ENCODE measurements at regions not wholly inside any gene's neighbourhood (a gene's known extent, or its start where the extent isn't known, plus 50 kb on each side); places are given as distances from the start of the nearest gene placed in this dataset.

DNA sequence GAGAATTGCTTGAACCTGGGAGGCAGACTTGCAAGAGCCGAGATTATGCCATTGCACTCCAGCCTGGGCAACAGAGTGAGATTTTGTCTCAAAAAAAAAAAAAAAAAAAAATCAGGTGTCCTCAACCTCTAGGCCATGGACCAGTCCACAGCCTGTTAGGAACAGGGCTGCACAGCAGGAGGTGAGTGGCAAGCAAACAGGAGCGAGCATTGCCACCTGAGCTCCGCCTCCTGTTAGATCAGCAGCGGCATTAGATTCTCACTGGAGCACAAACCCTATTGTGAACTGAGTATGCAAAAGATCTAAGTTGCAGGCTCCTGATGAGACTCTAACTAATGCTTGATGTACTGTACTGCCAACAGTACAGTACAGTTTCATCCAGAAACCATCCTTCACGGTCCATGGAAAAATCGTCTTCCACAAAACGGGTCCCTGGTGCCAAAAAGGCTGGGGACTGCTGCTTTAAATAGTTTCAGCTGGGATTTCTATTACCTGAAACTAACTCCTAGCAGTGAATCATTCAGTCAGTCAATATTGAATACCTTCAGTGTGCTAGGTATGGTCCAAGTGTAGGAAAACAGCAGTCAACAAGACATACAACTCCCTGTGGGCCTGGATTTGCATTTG lies 56.3 kb upstream of the DHX40 start:
- Histone ChIP-seq H3K9ac (ENCODE audit: insufficient read depth, low read depth, low read length) (no peak overlapping the region), H3K36me3 (replicated peaks in 1 of 2; ENCODE audit: control insufficient read depth in 1 of 2, insufficient read depth in 2 of 2, low read length in 2 of 2) (no peaks in the 10 kb centered on the region), H3K4me1 (ENCODE audit: insufficient read depth, low read length) (peaks cover 52% of the 10 kb centered on the region), H2AFZ (ENCODE audit: low read length) (no peak overlapping the region), H3K27me3 (ENCODE audit: control insufficient read depth in 1 of 2, insufficient read depth in 2 of 2, low read length in 2 of 2) (no peaks in the 10 kb centered on the region), H3K79me2 (ENCODE audit: insufficient read depth, low read length) (no peaks in the 10 kb centered on the region), H3K9me3 (ENCODE audit: low read length) (no peaks in the 10 kb centered on the region), H3K4me2 (ENCODE audit: low read depth, low read length) (no peak overlapping the region), H4K20me1 (ENCODE audit: insufficient read depth, low read length) (no peaks in the 10 kb centered on the region), H3K4me3 (replicated peaks in 1 of 3; ENCODE audit: insufficient read depth in 1 of 3, low read depth in 2 of 3, low read length in 3 of 3) (no peak overlapping the region), H3K27ac (ENCODE audit: extremely low read length, insufficient read depth, low read length) (no peak overlapping the region)
- ATAC-seq, result no peak
- intact Hi-C loops (cut with micrococcal nuclease; ENCODE audit: unreplicated experiment), result no loop called here
- POLR2A ChIA-PET, result no interaction called here
- FAIRE-seq, result no peak
- no TSS peak for BruUV-seq (replicated peaks)
- CTCF ChIA-PET (ENCODE audit: low intra/inter-chr PET ratio, low total read pairs), result no interaction called here
- no peak for DNase-seq (ENCODE audit: low spot score)
- in situ Hi-C loops (cut with HindIII; ENCODE audit: extremely low pct_ligation_motif_present, low pct_unique_long_range_greater_than_20kb), result no loop called here
- 80% methylated on average over 7 of the region's 7 CpGs for WGBS (ENCODE audit: low lambda C conversion rate)
- TF ChIP-seq ZBTB42 (CRISPR knock-in tag; IDR thresholded peaks at IDR 0.05) (no peak), BCL6 (CRISPR knock-in tag; IDR thresholded peaks at IDR 0.05) (no peak), KLF16 (CRISPR knock-in tag; IDR thresholded peaks at IDR 0.05) (no peak), TARDBP (CRISPR knock-in tag; IDR thresholded peaks at IDR 0.05) (no peak), ZFP36L1 (CRISPR knock-in tag; IDR thresholded peaks at IDR 0.05) (no peak), ZNF296 (CRISPR knock-in tag; conservative IDR thresholded peaks at IDR 0.05) (no peak), SIX4 (CRISPR knock-in tag; IDR thresholded peaks at IDR 0.05) (no peak), ZEB1 (IDR thresholded peaks at IDR 0.05; ENCODE audit: insufficient replicate concordance, low read depth) (no peak), KLF13 (CRISPR knock-in tag; IDR thresholded peaks at IDR 0.05) (no peak), GATA4 (IDR thresholded peaks at IDR 0.05; ENCODE audit: borderline replicate concordance, low read depth) (no peak), CBX5 (CRISPR knock-in tag; IDR thresholded peaks at IDR 0.05; ENCODE audit: borderline replicate concordance) (no peak), ISL2 (CRISPR knock-in tag; IDR thresholded peaks at IDR 0.05) (no peak)
- TF ChIP-seq, protein P1, sequence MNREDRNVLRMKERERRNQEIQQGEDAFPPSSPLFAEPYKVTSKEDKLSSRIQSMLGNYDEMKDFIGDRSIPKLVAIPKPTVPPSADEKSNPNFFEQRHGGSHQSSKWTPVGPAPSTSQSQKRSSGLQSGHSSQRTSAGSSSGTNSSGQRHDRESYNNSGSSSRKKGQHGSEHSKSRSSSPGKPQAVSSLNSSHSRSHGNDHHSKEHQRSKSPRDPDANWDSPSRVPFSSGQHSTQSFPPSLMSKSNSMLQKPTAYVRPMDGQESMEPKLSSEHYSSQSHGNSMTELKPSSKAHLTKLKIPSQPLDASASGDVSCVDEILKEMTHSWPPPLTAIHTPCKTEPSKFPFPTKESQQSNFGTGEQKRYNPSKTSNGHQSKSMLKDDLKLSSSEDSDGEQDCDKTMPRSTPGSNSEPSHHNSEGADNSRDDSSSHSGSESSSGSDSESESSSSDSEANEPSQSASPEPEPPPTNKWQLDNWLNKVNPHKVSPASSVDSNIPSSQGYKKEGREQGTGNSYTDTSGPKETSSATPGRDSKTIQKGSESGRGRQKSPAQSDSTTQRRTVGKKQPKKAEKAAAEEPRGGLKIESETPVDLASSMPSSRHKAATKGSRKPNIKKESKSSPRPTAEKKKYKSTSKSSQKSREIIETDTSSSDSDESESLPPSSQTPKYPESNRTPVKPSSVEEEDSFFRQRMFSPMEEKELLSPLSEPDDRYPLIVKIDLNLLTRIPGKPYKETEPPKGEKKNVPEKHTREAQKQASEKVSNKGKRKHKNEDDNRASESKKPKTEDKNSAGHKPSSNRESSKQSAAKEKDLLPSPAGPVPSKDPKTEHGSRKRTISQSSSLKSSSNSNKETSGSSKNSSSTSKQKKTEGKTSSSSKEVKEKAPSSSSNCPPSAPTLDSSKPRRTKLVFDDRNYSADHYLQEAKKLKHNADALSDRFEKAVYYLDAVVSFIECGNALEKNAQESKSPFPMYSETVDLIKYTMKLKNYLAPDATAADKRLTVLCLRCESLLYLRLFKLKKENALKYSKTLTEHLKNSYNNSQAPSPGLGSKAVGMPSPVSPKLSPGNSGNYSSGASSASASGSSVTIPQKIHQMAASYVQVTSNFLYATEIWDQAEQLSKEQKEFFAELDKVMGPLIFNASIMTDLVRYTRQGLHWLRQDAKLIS (CRISPR knock-in tag; IDR thresholded peaks at IDR 0.05), result no peak
- TF ChIP-seq, protein P2, sequence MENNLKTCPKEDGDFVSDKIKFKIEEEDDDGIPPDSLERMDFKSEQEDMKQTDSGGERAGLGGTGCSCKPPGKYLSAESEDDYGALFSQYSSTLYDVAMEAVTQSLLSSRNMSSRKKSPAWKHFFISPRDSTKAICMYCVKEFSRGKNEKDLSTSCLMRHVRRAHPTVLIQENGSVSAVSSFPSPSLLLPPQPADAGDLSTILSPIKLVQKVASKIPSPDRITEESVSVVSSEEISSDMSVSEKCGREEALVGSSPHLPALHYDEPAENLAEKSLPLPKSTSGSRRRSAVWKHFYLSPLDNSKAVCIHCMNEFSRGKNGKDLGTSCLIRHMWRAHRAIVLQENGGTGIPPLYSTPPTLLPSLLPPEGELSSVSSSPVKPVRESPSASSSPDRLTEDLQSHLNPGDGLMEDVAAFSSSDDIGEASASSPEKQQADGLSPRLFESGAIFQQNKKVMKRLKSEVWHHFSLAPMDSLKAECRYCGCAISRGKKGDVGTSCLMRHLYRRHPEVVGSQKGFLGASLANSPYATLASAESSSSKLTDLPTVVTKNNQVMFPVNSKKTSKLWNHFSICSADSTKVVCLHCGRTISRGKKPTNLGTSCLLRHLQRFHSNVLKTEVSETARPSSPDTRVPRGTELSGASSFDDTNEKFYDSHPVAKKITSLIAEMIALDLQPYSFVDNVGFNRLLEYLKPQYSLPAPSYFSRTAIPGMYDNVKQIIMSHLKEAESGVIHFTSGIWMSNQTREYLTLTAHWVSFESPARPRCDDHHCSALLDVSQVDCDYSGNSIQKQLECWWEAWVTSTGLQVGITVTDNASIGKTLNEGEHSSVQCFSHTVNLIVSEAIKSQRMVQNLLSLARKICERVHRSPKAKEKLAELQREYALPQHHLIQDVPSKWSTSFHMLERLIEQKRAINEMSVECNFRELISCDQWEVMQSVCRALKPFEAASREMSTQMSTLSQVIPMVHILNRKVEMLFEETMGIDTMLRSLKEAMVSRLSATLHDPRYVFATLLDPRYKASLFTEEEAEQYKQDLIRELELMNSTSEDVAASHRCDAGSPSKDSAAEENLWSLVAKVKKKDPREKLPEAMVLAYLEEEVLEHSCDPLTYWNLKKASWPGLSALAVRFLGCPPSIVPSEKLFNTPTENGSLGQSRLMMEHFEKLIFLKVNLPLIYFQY (CRISPR knock-in tag; IDR thresholded peaks at IDR 0.05; ENCODE audit: borderline replicate concordance), result no peak
- TF ChIP-seq, protein P3, sequence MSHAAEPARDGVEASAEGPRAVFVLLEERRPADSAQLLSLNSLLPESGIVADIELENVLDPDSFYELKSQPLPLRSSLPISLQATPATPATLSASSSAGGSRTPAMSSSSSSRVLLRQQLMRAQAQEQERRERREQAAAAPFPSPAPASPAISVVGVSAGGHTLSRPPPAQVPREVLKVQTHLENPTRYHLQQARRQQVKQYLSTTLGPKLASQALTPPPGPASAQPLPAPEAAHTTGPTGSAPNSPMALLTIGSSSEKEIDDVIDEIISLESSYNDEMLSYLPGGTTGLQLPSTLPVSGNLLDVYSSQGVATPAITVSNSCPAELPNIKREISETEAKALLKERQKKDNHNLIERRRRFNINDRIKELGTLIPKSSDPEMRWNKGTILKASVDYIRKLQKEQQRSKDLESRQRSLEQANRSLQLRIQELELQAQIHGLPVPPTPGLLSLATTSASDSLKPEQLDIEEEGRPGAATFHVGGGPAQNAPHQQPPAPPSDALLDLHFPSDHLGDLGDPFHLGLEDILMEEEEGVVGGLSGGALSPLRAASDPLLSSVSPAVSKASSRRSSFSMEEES (CRISPR knock-in tag; IDR thresholded peaks at IDR 0.05), result no peak
